IMR-90 (cell line): ENCODE measurements at regions not wholly inside any gene's neighbourhood (a gene's known extent, or its start where the extent isn't known, plus 50 kb on each side); places are given as distances from the start of the nearest gene placed in this dataset.

Source experiments
- ATAC-seq: fragments of 200-7000 bp; cut with Tn5 transposase; 2 replicates; pipeline ENCODE4 v1.9.1; 2020; ENCODE audit warnings: low read depth, mild to moderate bottlenecking, moderate library complexity
- BruUV-seq: library from RNA; stranded (reverse); fragments of 400-500 nt; replicated peaks from 2 replicates; lab custom pipeline; 2021; lab: Mats Ljungman, UMichigan
- CTCF ChIA-PET: fragments of 300-600 bp; formaldehyde crosslinking; extraction: SDS; loops from one replicate; lab custom pipeline; 2021; ENCODE audit warnings: antibody characterized with exemption; lab: Yijun Ruan, JAX
- POLR2A ChIA-PET: fragments of 300-600 bp; sonication (Branson Sonifier 250); formaldehyde crosslinking; loops from one replicate; lab custom pipeline; 2022; ENCODE audit warnings: antibody characterized with exemption; ENCODE audit not compliant: unreplicated experiment; lab: Charles Lee
- DNase-seq: peaks from one replicate; pipeline ENCODE4 v3.0.0; 2013
- H2AFZ ChIP-seq: replicated peaks from 2 replicates; pipeline ENCODE3; 2013; ENCODE audit warnings: low read length, mild to moderate bottlenecking; ENCODE audit not compliant: poor library complexity
- H2AK5ac ChIP-seq: 2 replicates; pipeline ENCODE4 v1.6.1; 2013; ENCODE audit warnings: low read depth, low read length, inconsistent platforms
- H2AK9ac ChIP-seq: replicated peaks from 2 replicates; pipeline ENCODE3; 2013; ENCODE audit warnings: mild to moderate bottlenecking, low read depth, low read length, moderate library complexity; ENCODE audit not compliant: poor library complexity
- H2BK120ac ChIP-seq: 2 replicates; pipeline ENCODE4 v1.6.1; 2013; ENCODE audit warnings: low read depth, low read length, inconsistent platforms
- H2BK15ac ChIP-seq: 3 replicates; pipeline ENCODE4 v1.6.1; 2013; ENCODE audit warnings: low read depth, low read length, inconsistent platforms
- H2BK20ac ChIP-seq: 2 replicates; pipeline ENCODE4 v1.6.1; 2013; ENCODE audit warnings: low read depth, mild to moderate bottlenecking, inconsistent platforms, low read length, moderate library complexity
- H2BK5ac ChIP-seq: 2 replicates; pipeline ENCODE4 v1.6.1; 2013; ENCODE audit warnings: mild to moderate bottlenecking, low read depth, low read length, inconsistent platforms; ENCODE audit not compliant: poor library complexity, severe bottlenecking
- H3K14ac ChIP-seq: replicated peaks from 2 replicates; pipeline ENCODE4 v1.6.1; 2013; ENCODE audit warnings: low read depth, low read length, inconsistent platforms
- H3K18ac ChIP-seq: 2 replicates; pipeline ENCODE4 v1.6.1; 2013; ENCODE audit warnings: low read depth, low read length, control low read depth
- H3K23ac ChIP-seq: 2 replicates; pipeline ENCODE4 v1.6.1; 2013; ENCODE audit warnings: low read depth, low read length, inconsistent platforms
- H3K27ac ChIP-seq: 2 replicates; pipeline ENCODE4 v1.5.1; 2013; ENCODE audit warnings: mild to moderate bottlenecking, control low read depth, low read length; ENCODE audit not compliant: insufficient read depth
- H3K27me3 ChIP-seq: 2 replicates; pipeline ENCODE4 v1.6.1; 2013; ENCODE audit warnings: low read length; ENCODE audit not compliant: control insufficient read depth, insufficient read depth
- H3K36me3 ChIP-seq: 2 replicates; pipeline ENCODE4 v1.6.1; 2013; ENCODE audit warnings: low read length, mixed read lengths; ENCODE audit not compliant: control insufficient read depth, insufficient read depth
- H3K4ac ChIP-seq: 2 replicates; pipeline ENCODE4 v1.6.1; 2013; ENCODE audit warnings: low read depth, low read length, inconsistent platforms
- H3K4me1 ChIP-seq: 2 replicates; pipeline ENCODE4 v1.6.1; 2013; ENCODE audit warnings: low read length, mixed read lengths; ENCODE audit not compliant: control insufficient read depth, insufficient read depth
- H3K4me2 ChIP-seq: 2 replicates; pipeline ENCODE4 v1.6.1; 2013; ENCODE audit warnings: low read depth, mild to moderate bottlenecking, control low read depth, low read length, moderate library complexity
- H3K4me3 ChIP-seq: 2 replicates; pipeline ENCODE4 v1.5.1; 2013; ENCODE audit warnings: low read depth, mild to moderate bottlenecking, control low read depth, low read length, moderate library complexity; ENCODE audit not compliant: insufficient read depth
- H3K56ac ChIP-seq: 2 replicates; pipeline ENCODE4 v1.6.1; 2013; ENCODE audit warnings: low read length, inconsistent platforms; ENCODE audit not compliant: insufficient read depth; ENCODE audit errors: extremely low read depth
- H3K79me1 ChIP-seq, 2 experiments: 2 replicates each; pipeline ENCODE4 v1.6.1; 2013; ENCODE audit warnings: low read length in 2 of 2, inconsistent platforms in 1 of 2, low read depth in 1 of 2
- H3K9ac ChIP-seq: 2 replicates; pipeline ENCODE4 v1.6.1; 2013; ENCODE audit warnings: low read depth, low read length, control low read depth
- H3K9me1 ChIP-seq: 2 replicates; pipeline ENCODE4 v1.6.1; 2013; ENCODE audit warnings: low read length, inconsistent platforms; ENCODE audit not compliant: insufficient read depth
- H3K9me3 ChIP-seq: 2 replicates; pipeline ENCODE4 v1.6.1; 2013; ENCODE audit warnings: low read length; ENCODE audit not compliant: control insufficient read depth, insufficient read depth
- H4K20me1 ChIP-seq: 2 replicates; pipeline ENCODE4 v1.6.1; 2013; ENCODE audit warnings: low read length, inconsistent platforms; ENCODE audit not compliant: insufficient read depth
- H4K5ac ChIP-seq: 2 replicates; pipeline ENCODE4 v1.6.1; 2013; ENCODE audit warnings: mild to moderate bottlenecking, low read depth, low read length, control low read depth
- H4K8ac ChIP-seq, 2 experiments: 2 replicates each; pipeline ENCODE4 v1.6.1; 2013; ENCODE audit warnings: low read depth in 2 of 2, low read length in 2 of 2, control low read depth in 1 of 2, inconsistent platforms in 1 of 2
- H4K91ac ChIP-seq: 2 replicates; pipeline ENCODE4 v1.6.1; 2013; ENCODE audit warnings: low read depth, low read length, inconsistent platforms; ENCODE audit not compliant: insufficient read depth
- BHLHE40 ChIP-seq: fragments of 150-350 bp; IDR thresholded peaks from 2 replicates; pipeline ENCODE4 v1.6.1; 2016; ENCODE audit warnings: mild to moderate bottlenecking, low read depth, low read length
- CEBPB ChIP-seq: IDR thresholded peaks from 2 replicates; pipeline ENCODE4 v1.6.1; 2012; ENCODE audit warnings: low read depth, low read length, improper control_type of control experiment
- CHD1 ChIP-seq: IDR thresholded peaks from 2 replicates; pipeline ENCODE4 v1.6.1; 2012; ENCODE audit warnings: low read depth, low read length, improper control_type of control experiment
- CTCF ChIP-seq: conservative IDR thresholded peaks from 2 replicates; pipeline ENCODE4 v1.5.1; 2012; ENCODE audit warnings: mild to moderate bottlenecking, low read depth, low read length, improper control_type of control experiment
- ELK1 ChIP-seq: fragments of 150-350 bp; IDR thresholded peaks from 2 replicates; pipeline ENCODE4 v1.6.1; 2016; ENCODE audit warnings: low read depth, mild to moderate bottlenecking, low read length, moderate library complexity, borderline replicate concordance
- FOS ChIP-seq: fragments of 150-350 bp; IDR thresholded peaks from 2 replicates; pipeline ENCODE4 v1.6.1; 2016; ENCODE audit warnings: low read depth, low read length
- MAFK ChIP-seq: IDR thresholded peaks from 2 replicates; pipeline ENCODE4 v1.6.1; 2012; ENCODE audit warnings: low read depth, low read length, improper control_type of control experiment
- MAZ ChIP-seq: IDR thresholded peaks from 2 replicates; pipeline ENCODE4 v1.6.1; 2012; ENCODE audit warnings: low read depth, mild to moderate bottlenecking, low read length, improper control_type of control experiment, moderate library complexity, borderline replicate concordance
- MXI1 ChIP-seq: IDR thresholded peaks from 2 replicates; pipeline ENCODE4 v1.6.1; 2012; ENCODE audit warnings: low read depth, mild to moderate bottlenecking, low read length, moderate library complexity, borderline replicate concordance
- NFE2L2 ChIP-seq: fragments of 150-350 bp; IDR thresholded peaks from 2 replicates; pipeline ENCODE4 v1.6.1; 2016; ENCODE audit warnings: low read depth, mild to moderate bottlenecking, low read length
- POLR2A ChIP-seq: IDR thresholded peaks from 2 replicates; pipeline ENCODE4 v1.6.1; 2012; ENCODE audit warnings: mild to moderate bottlenecking, low read depth, low read length
- RAD21 ChIP-seq: IDR thresholded peaks from 2 replicates; pipeline ENCODE4 v1.6.1; 2012; ENCODE audit warnings: low read length, improper control_type of control experiment
- RCOR1 ChIP-seq: IDR thresholded peaks from 2 replicates; pipeline ENCODE4 v1.6.1; 2012; ENCODE audit warnings: mild to moderate bottlenecking, low read length, improper control_type of control experiment; ENCODE audit not compliant: insufficient replicate concordance
- RFX5 ChIP-seq: IDR thresholded peaks from 2 replicates; pipeline ENCODE4 v1.8.0; 2012; ENCODE audit warnings: low read depth, mild to moderate bottlenecking, low read length, moderate library complexity
- SMC3 ChIP-seq: fragments of 150-350 bp; IDR thresholded peaks from 2 replicates; pipeline ENCODE4 v1.6.1; 2016; ENCODE audit warnings: low read depth, mild to moderate bottlenecking, antibody characterized with exemption, low read length, moderate library complexity
- WGBS, 2 experiments: methylation state at CpG; one replicate each; pipeline versions ENCODE4 v1.1.5 to v1.1.7; 2013; ENCODE audit warnings: missing lambda C conversion rate in 2 of 2; ENCODE audit not compliant: insufficient read length in 1 of 2; ENCODE audit errors: extremely low coverage in 2 of 2; 5-methylcytosine and 5-hydroxymethylcytosine counted together
- dilution Hi-C: fragments of 300-500 bp; cut with HindIII; formaldehyde crosslinking; loops from one replicate; pipeline ENCODE4 v1.14.3; 2018; ENCODE audit warnings: low sequenced_read_pairs; ENCODE audit not compliant: unreplicated experiment
- in situ Hi-C: fragments of 300-500 bp; cut with MboI; formaldehyde crosslinking; loops from 3 replicates; pipeline ENCODE4 v1.14.3; 2019; ENCODE audit warnings: low sequenced_read_pairs, inconsistent platforms, mixed read lengths
- intact Hi-C: fragments of 100-400 bp; cut with micrococcal nuclease; formaldehyde crosslinking; loops from 2 replicates; pipeline ENCODE4 v1.10.0; 2022
- TF ChIP-seq, protein P1 (sequence below): fragments of 150-350 bp; IDR thresholded peaks from 2 replicates; pipeline ENCODE4 v1.6.1; 2017; ENCODE audit warnings: mild to moderate bottlenecking, antibody characterized with exemption, low read length, low read depth

GRCh38 chr14:41146391-41146790, 460.3 kb upstream of the LRFN5 start:
- no peaks in the 10 kb centered on the region for H3K9me1 ChIP-seq
- POLR2A ChIA-PET: no interaction called here
- H2AFZ ChIP-seq: no peak overlapping the region
- H3K36me3 ChIP-seq: no peaks in the 10 kb centered on the region
- no peaks in the 10 kb centered on the region for H3K79me1 ChIP-seq
- H4K8ac ChIP-seq: no peak overlapping the region
- dilution Hi-C loops (no loop called here), intact Hi-C loops (no loop called here), in situ Hi-C loops (no loop called here)
- H4K5ac ChIP-seq: no peak overlapping the region
- TF ChIP-seq MXI1 (no peak), MAFK (no peak), BHLHE40 (no peak), SMC3 (no peak), CEBPB (no peak), RFX5 (no peak), MAZ (no peak), CHD1 (no peak), NFE2L2 (no peak), RAD21 (no peak), ELK1 (no peak), RCOR1 (no peak), FOS (no peak), CTCF (no peak), POLR2A (no peak)
- TF ChIP-seq, protein P1, sequence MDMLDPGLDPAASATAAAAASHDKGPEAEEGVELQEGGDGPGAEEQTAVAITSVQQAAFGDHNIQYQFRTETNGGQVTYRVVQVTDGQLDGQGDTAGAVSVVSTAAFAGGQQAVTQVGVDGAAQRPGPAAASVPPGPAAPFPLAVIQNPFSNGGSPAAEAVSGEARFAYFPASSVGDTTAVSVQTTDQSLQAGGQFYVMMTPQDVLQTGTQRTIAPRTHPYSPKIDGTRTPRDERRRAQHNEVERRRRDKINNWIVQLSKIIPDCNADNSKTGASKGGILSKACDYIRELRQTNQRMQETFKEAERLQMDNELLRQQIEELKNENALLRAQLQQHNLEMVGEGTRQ: no peak
- no peak overlapping the region for H3K18ac ChIP-seq
- no peaks in the 10 kb centered on the region for H3K4me1 ChIP-seq
- H2BK15ac ChIP-seq: no peak overlapping the region
- H3K27me3 ChIP-seq: no peaks in the 10 kb centered on the region
- no peak overlapping the region for H3K4me3 ChIP-seq
- CTCF ChIA-PET: no interaction called here
- H2AK9ac ChIP-seq: no peak overlapping the region
- H3K4ac ChIP-seq: no peak overlapping the region
- no peak overlapping the region for H2BK120ac ChIP-seq
- H3K4me2 ChIP-seq: no peak overlapping the region
- H2BK20ac ChIP-seq: no peak overlapping the region
- no peak overlapping the region for H2BK5ac ChIP-seq
- no peaks in the 10 kb centered on the region for H4K20me1 ChIP-seq
- H3K14ac ChIP-seq: no peak overlapping the region
- no peak overlapping the region for H3K56ac ChIP-seq
- H4K91ac ChIP-seq: no peak overlapping the region
- no TSS peak for BruUV-seq
- ATAC-seq: no peak
- H2AK5ac ChIP-seq: no peak overlapping the region
- peaks cover 19% of the 10 kb centered on the region for H3K9me3 ChIP-seq
- no peak overlapping the region for H3K9ac ChIP-seq
- no CpG with 5 or more reads among the region's 2 CpGs for WGBS, 2 experiments
- H3K23ac ChIP-seq: no peak overlapping the region
- DNase-seq: no peak
- no peak overlapping the region for H3K27ac ChIP-seq
